H1 (cell line): ENCODE measurements at regions not wholly inside any gene's neighbourhood (a gene's known extent, or its start where the extent isn't known, plus 50 kb on each side); places are given as distances from the start of the nearest gene placed in this dataset.

Experiments used
- CREB1 ChIP-seq: IDR thresholded peaks from 2 replicates; pipeline ENCODE4 v1.6.1; 2012; ENCODE audit warnings: inconsistent platforms
- EP300 ChIP-seq, 2 experiments: IDR thresholded peaks; 1 replicate in 1 of 2; 2 replicates in 1 of 2; pipeline ENCODE4 v1.6.1; 2011 to 2012; ENCODE audit warnings: low read depth in 2 of 2, low read length in 2 of 2, mild to moderate bottlenecking in 2 of 2, borderline replicate concordance in 1 of 2, inconsistent platforms in 1 of 2, moderate library complexity in 1 of 2
- KDM1A ChIP-seq: fragments of 200-600, 300-600 bp; sonication (generic); IDR thresholded peaks from 2 replicates; pipeline ENCODE4 v1.7.1; 2016; ENCODE audit warnings: mild to moderate bottlenecking, low read length, borderline replicate concordance
- PHF8 ChIP-seq: fragments of 200-600 bp; sonication (generic); conservative IDR thresholded peaks from 2 replicates; pipeline ENCODE4 v1.7.1; 2012; ENCODE audit warnings: low read depth, mild to moderate bottlenecking, inconsistent platforms, low read length, moderate library complexity
- SIN3A ChIP-seq, 2 experiments: IDR thresholded peaks in 1 of 2; conservative IDR thresholded peaks in 1 of 2; 2 replicates each; pipeline ENCODE4 v1.6.1; 2011 to 2012; ENCODE audit warnings: low read length in 2 of 2, improper control_type of control experiment in 1 of 2, low read depth in 1 of 2, mild to moderate bottlenecking in 1 of 2

GRCh38 chr10:118482393-118483331 is 112.8 kb downstream of the PRLHR start (continued):
- TF ChIP-seq KDM1A: no peak
- no peak for TF ChIP-seq SIN3A (conservative IDR thresholded peaks at IDR 0.05 in 1 of 2, IDR thresholded peaks at IDR 0.05 in 1 of 2; ENCODE audit: low read depth in 1 of 2, low read length in 2 of 2)
- no peak for TF ChIP-seq EP300 (IDR thresholded peaks at IDR 0.05; ENCODE audit: borderline replicate concordance in 1 of 2, low read depth in 2 of 2, low read length in 2 of 2)
- no peak for TF ChIP-seq CREB1
- no peak for TF ChIP-seq PHF8
- TF ChIP-seq, all 59 proteins: peak for 0
